HG03457 (cell line): ENCODE measurements at regions not wholly inside any gene's neighbourhood (a gene's known extent, or its start where the extent isn't known, plus 50 kb on each side); places are given as distances from the start of the nearest gene placed in this dataset.
"Not testable (repeated sequence)": the region's sequence is repeated elsewhere in the genome, so short reads cannot be mapped to it uniquely, and the experiment has no call there.

ENCODE experiments used
- ATAC-seq: cut with Tn5 transposase; IDR thresholded peaks from one replicate; pipeline ENCODE4 v1.9.1; 2021; ENCODE audit warnings: moderate number of reproducible peaks; ENCODE audit not compliant: unreplicated experiment

DNA sequence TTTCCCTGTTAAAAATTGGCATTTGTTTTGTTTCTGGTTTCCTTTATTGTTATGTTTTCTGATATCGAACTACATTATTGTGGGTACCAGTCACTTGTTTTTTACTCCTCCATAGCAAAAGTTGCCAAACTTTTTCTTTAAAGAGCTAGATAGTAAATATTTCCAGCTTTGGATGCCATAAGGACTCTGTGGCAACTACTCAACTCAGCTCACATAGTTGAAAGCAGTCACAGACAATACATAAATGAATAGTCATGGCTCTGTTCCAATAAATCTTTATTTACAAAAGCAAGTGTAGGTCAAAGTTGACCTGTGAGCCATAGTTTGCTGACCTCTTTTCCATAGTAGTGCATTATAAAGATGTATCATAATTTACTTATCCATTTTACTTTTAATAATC, 305.0 kb downstream of the RASEF start:
- ATAC-seq = no peak

DNA sequence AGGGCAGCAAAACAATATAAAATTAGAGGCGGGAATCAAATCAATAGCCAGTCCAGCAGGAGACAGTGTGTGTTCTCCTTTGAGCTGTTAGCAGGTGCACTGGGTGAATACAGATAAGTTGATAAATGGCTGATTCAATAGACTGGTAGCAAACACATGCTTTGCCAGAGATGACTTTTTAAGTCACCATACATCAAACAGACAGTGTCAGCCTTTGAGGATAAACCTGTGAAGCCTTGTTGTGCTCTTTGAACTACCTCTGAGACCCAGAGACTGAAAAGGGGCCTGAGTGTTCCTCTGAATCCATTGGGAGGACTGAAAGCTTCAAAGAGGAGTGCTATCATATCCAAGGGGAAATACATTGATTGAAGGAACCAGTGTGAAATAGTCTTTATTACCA, 301.9 kb downstream of the RASEF start:
- ATAC-seq = no peak

DNA sequence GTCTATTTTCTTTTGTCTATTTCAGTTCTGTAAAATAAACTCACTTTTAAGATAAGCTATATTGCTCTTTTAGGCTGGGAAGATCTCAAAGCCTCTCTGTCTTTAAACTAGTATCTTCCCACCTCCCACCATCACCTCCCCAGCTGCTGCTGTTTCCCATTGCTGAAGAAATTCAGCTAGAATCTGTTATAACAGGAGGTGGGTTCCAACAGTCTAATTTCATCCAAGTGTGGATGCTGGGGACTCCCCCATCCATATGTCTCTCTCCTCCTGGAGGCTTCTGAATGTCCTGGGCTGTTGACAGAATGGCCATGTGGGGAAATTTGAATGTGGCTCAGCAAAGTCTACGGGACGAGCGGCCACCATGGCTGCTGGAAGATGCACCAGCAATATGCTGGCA, 301.0 kb downstream of the RASEF start:
- ATAC-seq = no peak

DNA sequence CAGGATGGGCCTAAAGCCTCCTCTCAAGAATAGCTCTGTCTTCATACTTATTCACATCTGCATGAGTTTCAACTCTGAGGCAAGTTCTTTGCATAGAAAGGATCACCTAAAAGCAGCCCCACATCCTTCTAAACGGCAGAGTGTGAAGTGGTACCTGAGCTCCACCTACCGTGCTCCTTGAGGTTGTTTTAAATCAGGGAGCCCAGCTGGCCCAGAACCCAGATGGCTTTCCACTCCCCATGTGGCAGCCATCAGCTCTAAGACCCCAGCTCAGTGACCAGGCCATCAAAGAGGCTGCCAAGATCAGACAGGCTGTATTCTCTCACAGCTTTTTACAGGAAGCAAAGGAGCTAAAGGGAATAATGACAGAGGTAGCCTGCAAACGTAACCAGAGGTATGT, 299.3 kb downstream of the RASEF start:
- ATAC-seq = no peak

DNA sequence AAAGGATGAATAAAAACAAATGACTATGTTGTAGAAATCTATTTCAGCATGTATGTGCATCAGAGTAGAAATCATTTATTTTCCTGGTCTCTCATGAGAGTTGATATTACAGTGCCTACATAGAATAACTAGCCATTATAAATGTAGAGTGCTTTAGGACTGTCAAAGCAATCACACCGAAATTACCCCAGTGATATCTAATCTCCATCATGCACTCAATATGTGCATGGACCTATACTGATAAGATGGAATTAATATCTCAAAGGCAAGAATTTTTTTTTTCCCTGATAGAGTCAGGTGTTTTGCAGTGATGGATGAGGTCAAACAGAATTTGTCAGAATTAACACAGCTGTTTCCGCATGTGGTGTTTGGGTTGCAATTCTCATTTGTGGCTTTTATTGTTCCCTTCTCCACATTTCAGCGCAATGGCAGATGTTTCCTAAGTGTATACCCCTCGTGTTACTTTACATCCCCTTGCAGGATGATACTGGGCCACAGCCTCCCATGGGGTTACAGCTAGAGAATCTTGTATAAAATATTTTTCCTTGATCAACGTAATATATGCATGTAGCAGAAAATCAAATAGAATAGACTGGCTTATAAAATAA, 298.8 kb downstream of the RASEF start:
- ATAC-seq = no peak

DNA sequence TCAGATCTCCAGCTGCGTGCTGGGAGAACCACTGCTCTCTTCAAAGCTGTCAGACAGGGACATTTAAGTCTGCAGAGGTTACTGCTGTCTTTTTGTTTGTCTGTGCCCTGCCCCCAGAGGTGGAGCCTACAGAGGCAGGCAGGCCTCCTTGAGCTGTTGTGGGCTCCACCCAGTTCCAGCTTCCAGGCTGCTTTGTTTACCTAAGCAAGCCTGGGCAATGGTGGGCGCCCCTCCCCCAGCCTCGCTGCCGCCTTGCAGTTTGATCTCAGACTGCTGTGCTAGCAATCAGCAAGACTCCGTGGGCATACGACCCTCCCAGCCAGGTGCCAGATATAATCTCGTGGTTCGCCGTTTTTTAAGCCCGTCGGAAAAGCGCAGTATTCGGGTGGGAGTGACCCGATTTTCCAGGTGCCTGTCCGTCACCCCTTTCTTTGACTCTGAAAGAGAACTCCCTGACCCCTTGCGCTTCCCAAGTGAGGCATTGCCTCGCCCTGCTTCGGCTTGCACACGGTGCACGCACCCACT, 288.2 kb downstream of the RASEF start:
- ATAC-seq = not testable (repeated sequence)

DNA sequence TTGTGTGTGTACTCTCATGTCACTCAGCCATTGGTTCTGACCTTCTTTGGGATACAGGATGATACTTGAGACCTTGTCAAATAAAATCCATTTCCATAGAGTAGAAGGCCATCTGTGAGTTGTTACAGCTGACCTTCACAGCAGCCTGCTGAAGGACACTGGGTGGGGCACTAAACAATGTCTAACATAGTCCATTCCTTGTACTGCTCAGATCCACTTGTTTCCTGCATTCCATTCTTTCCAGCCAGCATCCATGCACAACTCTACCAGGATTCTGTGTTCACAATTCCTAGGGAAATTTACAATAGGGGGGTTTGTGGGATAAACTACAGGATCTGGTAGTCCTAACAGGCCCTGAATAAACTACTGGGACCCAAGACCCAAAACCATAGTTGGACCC, 286.4 kb downstream of the RASEF start:
- ATAC-seq = no peak

DNA sequence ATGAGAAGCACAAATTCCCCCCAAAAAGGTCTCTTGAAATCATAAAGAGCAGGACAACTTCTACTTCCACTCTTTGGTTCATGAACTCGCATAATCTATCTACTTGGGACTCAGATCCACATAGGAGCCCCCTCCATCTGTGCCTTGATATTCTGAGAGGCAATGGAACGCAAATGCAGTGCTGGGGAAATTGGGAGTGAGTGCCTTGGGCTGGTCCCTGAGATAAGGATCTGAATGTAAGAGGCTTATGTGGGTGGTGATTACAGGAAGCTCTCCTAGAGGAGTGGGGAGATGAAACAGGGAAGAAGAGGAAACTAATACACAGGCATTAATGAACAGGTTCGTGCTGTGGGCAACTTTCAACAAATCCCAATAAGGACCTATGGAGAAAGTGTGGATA, 285.6 kb downstream of the RASEF start:
- ATAC-seq = no peak

DNA sequence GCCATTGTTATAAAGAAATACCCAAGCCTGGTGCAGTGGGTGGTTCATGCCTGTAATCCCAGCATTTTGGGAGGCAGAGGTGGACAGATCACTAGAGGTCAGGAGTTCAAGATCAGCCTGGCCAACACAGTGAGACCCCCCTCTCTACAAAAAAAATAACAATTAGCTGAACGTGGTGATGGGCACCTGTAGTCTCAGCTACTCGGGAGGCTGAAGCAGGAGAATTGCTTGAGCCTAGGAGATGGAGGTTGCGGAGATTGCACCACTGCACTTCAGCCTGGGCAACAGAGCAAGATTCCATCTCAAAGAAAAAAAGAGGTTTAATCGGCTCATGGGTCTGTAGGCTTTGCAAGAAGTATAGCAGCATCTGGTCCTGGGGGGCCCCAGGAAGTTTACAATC, 284.0 kb downstream of the RASEF start:
- ATAC-seq = not testable (repeated sequence)

DNA sequence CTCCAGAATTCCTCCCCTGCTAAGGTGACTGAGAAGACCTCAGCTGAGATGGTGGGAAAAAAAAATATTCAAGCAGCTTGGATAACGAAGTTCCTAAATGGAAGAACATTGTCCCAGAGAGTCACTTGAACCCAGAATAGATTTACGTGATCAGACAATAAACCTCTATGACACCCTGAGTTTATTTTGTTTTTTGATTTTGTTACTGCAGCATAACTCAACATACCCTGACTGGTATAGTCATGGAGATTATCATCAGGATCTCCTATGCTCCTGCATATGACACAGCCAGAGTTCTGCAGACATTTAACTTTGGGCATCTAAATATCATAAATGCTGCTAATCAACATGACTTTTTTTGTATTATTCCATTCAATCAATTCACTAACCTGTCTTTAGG, 282.9 kb downstream of the RASEF start:
- ATAC-seq = no peak

DNA sequence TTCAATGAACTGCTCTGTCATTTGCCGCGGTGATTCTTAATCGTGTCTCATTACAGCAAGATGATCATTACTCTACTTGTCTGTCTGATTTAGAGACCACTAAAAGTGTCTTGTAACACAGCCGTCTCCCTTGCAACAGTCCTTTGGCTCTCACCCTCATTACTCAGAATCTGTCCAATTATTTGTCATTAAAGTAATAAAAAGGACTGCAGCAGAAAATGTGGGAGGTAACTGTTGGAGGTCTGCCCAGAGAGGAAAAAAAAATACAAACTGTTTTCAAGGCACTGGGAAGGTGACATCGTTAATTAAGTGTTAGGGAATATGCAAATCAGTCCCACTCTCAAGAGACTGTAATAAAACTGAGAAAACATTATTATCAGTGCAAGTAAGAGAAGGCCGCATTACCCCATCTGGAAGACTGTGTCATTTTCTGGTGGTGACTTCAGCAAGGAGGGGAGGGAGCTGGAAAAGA, 281.0 kb downstream of the RASEF start:
- no peak for ATAC-seq

DNA sequence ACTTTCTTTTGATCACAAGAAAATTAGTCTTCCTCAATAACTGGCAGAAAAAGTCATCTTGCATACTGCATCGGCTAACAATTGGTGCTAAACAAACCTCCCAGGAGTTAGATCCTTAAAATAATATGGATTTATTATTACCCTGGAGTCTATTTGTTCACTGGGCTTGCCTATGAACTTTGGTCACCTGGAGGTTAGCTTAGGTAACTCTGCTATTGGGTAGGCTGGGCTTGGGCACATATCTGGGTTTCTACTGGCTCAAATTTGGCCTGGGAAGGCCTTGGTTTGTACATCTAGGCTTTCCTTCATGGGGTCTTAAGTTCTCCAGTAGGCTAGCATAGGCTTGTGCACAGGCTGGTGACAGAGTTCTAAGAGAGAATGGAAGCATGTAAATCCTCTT, 279.9 kb downstream of the RASEF start:
- no peak for ATAC-seq

DNA sequence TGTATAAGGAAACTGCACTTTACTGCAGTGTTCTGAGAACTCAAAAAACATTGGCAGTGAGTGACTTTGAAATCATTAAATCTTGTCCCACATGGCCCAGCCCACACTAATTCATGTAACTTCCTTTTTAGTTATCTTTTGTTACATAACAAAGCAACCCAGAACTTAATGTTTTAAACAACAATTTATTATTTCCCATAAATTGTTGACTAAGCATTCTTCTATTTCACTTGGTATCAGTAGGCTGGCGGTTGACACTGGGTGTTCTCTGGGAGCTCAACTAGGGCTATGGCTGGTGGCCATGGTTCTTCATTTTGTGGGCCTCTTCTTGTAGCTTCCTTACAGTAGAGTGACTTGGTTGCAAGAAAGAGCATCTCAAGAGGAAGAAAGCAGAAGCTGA, 278.4 kb downstream of the RASEF start:
- ATAC-seq = no peak

DNA sequence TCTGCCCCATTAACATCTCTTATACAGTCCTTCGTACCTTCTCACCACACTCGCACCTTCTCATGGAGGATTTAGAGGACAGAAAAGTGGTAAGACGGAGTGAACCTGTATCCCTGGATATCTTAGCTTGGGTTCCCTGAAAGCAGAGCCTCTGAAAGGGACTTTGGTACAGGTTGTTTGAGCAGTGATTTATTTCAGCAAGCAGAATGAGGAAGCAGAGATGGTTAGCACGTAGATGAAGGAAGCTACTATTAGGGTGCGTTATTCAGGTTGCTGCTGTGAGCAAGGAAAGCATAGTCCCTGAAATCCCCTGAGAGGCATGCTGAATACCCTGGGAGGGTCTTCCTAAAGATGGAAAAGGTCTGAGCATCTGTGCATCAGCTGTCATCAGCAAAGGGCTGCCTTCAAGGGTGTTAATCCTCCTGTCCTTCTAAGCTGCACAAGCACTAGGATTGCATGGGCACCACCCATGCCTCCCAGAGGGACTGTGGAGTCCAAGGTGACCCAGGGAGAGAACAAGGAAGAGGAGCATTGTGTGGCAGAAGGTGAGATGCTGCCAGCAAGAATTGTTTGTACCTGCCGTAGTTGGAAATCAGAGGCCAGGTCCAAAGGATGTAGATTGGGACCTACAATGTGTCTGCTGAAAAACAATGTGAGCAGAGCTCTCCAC, 273.7 kb downstream of the RASEF start:
- ATAC-seq = no peak

DNA sequence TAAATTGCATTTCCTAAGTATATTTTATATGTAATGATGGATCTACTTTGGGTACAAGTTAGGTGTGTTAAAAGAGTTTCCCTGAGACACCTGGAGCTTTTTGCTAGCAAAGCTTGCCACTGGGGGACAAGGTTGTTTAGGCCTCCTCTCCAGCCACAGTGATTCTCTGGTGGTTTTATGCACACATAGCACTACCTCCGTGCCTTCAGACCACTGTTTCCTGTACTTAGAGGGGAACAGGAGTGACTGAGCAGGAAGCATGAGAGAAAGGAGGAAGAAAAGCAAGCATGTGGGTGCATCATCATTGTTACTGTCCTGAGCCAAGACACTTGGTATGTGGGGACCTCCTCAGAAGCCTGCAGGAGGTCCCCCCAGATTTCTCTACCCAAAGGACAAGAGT, 272.1 kb downstream of the RASEF start:
- ATAC-seq = no peak

DNA sequence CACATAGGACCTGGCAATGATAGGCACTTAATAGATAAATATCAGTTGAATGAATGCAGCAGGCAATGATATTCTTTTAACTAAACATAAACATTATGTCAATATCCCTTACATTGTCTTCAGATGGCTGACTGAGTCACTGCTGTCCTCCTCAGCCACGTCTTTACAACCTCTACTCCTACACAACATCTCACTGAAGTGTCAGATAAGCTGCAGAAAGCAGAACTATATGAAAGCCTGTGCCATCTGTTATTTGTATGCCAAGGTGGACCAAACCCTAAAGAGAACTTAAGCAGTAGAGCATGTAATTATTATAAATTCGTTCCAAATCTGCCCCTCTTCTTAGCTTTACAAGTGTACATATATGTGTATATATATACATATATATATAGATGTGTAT, 271.2 kb downstream of the RASEF start:
- no peak for ATAC-seq

DNA sequence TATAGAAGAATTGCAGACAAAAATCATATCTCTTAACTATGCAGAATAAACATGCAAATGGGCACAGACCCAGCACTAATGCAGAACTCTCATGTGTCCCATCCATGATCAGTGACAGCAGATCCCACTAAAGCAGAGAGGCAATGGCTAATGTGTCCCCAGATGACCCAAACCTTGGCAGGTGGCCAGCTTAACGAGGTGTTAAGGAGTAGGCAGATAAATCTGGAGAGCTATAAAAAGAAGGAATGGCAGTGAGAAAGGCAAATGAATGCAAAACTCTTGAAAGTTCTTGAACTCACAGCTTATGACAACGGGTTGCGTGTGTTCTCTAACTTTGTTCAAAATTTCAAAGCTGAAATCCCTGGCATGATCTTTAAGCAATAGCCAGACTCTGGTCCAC, 265.4 kb downstream of the RASEF start:
- no peak for ATAC-seq

DNA sequence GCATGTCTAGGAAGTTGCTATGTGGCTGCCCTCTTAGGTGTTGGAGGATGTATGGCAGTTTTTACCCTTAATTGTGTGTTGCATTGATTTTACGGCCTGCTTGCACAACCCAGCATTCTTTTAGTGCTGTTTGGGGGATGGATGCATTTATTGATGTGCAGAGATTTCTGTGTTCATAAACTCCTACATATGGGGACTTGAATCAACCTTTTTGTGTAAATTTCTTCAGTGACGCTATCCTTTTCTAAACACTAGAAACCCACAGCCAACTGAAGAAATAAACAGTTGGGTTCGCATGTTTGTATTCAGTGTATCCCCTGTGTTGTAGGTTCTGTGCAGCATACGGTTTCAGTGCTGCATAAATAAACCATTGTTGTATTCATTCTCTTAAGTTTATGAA, 263.7 kb downstream of the RASEF start:
- ATAC-seq = no peak

DNA sequence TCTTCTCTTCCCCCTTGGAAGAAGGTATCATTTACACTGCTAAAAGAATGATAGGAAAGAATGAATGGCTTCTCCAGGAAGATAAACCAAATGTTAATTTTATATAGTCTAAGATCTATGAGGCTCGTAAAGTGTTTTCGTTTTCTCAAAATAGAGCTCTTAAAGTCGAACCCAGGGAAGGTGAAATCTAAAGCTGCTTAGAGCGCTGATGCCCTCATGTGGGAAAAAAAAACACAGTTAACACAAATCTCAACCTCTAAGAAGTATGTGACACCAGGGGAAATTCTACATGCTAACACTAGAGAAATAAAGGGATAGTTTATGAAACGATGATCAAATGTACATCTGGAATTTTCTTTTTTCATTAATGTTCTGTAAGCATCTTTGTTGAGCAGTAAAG, 257.9 kb downstream of the RASEF start:
- no peak for ATAC-seq

DNA sequence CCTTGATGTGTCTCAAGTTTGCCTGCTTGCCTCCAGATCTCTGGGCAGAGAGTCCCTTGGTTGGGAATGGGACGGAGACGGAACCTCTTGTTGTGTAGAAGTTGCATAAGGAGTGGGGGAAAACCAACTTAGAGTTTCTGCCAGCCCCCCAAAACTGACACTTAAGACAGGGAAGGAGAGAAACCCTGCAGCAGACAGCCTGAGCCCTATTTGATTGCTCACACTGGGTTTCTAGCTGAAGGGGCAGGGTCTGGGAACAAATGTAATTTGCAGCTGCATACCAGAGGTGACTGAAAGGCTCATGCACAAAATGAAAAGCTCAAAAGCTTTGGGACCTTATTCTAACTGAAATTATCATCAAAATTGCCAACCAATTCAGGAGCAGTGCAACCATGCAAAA, 254.5 kb downstream of the RASEF start:
- ATAC-seq = no peak

DNA sequence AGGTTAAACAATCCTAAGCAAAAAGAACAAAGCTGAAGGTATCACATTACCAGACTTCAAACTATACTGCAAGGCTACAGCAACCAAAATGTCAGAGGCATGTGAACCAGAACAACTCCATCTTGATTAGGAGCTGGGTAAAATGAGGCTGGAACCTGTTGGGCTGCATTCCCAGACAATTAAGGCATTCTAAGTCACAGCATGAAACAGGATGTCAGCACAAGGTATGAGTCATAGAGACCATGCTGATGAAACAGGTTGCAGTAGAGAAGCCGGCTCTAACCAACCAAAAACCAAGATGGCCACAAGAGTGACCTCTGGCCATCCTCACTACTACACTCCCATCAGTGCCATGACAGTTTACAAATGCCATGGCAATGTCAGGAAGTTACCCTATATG, 252.0 kb downstream of the RASEF start:
- ATAC-seq = no peak

DNA sequence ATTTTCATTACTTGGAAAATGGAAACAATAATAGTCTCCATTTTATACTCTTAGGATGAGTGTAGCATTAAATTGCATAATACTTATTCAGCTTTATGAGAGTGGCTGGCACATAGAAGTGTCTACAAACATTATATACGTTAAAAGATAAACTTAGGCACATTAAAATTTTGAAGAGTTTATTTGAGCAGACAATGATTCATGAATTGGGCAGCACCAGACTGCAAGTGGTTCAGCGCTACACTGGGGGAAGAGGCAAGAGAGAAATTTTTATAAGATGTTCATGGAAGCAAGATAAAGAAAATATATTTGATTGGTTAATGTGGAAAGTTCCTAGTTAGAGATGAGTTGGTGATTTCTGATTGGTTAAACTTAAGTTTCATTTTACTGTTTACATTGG, 243.7 kb downstream of the RASEF start:
- no peak for ATAC-seq

DNA sequence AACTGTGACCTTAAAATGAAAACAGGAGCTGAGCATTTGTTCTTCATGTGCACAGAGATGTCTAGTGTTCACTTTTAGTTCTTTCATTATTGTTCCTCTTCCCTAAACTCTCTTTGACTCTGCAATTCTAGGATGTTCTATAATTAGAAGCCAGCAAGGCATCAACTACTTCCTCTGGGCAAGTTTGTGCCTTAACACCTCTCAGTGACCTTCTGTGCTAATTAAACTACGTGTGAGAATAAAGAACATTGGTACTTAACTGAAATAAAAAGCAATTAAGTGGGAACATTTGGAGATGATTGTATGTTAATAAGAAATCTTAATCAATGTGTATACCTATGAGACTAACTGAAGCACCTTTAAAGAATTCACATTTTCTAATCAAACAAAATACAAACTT, 242.8 kb downstream of the RASEF start:
- no peak for ATAC-seq
